G401 (cell line): ENCODE measurements at regions not wholly inside any gene's neighbourhood (a gene's known extent, or its start where the extent isn't known, plus 50 kb on each side); places are given as distances from the start of the nearest gene placed in this dataset.

Source experiments
- DNase-seq: peaks from one replicate; pipeline ENCODE4 v3.0.0-alpha.2; 2015; ENCODE audit warnings: low spot score
- in situ Hi-C: cut with HindIII; loops from 2 replicates; pipeline ENCODE4 v1.10.0; 2016; ENCODE audit warnings: low sequenced_read_pairs, mixed read lengths

- no peak for DNase-seq
- in situ Hi-C loops = no loop called here
These were observed 144.1 kb downstream of the KLF13 start for GRCh38 chr15:31470756-31471155.

DNA sequence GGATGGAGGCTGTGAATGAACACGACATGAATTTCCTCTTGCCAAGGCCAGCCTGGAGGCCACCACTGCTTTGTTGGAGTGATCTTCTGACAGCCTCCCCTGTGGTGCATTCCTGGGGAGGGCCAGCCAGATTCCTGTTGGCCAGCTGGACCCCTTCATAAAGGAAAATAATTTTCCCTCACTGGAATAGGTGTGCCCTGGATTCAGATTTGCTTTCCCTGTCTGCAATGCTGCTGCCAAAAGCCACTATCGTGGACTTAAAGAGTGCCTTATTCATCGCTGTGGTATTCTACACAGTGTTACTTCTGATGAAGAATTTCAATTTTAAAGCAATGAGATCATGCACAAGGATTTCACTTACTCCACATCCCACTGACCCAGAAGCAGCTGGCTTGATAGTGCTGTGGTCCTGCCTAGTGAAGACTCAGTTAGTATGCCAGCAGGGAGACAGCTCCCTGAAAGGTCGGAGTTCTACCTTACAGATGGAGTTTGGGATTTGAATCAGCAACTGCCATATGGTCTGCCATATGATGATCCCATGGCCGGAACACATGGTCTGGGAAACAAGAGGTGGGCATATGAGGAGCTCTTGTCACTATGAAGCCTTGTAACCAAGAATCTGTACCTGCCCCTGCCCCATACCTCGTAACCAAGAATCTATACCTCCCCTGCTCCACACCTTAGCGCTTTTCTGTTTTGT is 145.2 kb downstream of the KLF13 start:
- peak; percentile 93 for DNase-seq
- in situ Hi-C loops = no loop called here

GRCh38 chr15:31472636-31473384 is 146.2 kb downstream of the KLF13 start:
- DNase-seq = peak; percentile 64
- in situ Hi-C loops = no loop called here

DNA sequence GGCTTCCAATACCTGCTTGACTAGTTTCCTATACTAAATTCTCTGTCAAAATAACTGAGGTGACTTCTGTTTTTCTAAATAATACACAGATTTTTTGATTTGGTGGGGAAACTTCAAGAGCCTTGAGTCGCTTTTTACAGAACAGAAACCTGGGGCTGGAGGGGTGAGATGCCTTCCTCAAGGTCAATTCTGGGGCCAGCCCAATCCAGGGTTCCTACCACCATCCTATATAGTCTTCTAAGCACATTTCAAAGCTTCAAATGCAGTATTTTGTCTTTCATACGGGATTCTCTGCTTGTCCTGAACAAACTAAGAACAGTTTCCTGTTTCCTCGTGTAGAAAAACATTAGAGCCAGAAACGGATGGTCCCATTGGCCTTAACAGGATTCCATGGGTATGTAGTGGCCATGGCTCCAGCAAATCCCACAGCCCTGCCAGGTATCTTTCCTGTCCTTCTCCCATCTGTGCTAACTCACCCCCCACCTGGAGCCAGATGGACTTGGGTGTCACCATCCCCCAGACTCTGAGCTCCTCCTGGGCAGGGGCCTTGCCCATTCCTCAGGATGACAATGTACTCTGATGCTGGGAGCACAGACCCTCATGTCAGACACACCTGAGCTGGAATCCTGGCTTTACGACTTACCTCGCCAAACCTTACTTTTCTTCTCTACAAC is 146.9 kb downstream of the KLF13 start:
- DNase-seq = peak; percentile 66
- in situ Hi-C loops = no loop called here

- peak; percentile 11 for DNase-seq
- in situ Hi-C loops = no loop called here
These were observed 147.6 kb downstream of the KLF13 start for GRCh38 chr15:31474059-31474868.

DNA sequence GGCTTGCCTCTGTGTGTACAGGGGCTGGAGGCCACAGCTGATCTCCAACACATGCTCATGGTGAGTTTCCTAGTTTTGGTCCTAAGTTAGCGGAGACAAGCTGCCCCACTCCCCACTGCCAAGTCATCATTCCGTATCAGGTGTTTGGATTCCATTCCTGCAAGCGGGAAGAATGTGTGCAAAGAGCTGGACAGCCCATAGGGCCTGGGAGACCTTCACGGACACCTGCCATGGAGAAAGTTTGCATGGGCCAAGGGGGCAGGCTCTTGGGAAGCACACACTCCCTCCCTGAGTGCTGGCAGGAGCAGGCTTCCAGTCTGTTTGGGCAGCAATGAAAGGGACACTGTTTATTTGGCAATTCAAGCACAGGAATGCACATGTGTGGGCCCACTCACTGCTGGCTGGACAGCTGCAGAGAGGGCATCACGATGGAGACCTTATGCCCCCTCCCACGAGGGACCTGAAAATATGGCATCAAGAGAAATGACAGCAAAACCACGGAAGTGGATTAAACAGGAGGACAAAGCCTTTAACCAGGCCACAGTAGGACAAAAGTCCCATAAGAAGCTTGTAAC is 149.7 kb downstream of the KLF13 start:
- in situ Hi-C loops = loop anchor here (25.0 kb wide), 1 partner anchor 264 kb away; no protein-coding TSS in a partner anchor
- DNase-seq = peak; percentile 9

GRCh38 chr15:31476866-31477265 is 150.2 kb downstream of the KLF13 start:
- peak; percentile 14 for DNase-seq
- in situ Hi-C loops = loop anchor here (25.0 kb wide), 1 partner anchor 265 kb away; no protein-coding TSS in a partner anchor

DNA sequence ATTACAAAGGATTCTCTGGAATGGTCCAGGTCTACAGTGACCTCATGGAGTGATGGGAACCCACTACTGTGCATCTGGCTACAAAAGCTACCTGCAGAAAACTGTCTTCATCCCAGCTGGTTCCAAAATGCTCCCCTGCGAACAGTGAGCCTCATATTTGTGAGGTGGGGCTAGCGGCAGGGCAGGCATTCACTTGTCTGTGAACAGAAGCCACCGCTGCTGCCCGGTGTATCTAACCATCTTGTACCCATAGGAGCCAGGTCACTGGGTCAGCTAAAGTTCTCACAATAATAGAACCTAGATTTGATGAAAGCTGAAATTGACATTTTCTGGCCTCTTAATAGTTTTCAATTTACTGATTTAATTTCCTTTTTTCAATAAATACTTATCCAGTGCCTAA is 150.7 kb downstream of the KLF13 start:
- no peak for DNase-seq
- in situ Hi-C loops = loop anchor here (25.0 kb wide), 1 partner anchor 265 kb away; no protein-coding TSS in a partner anchor

DNA sequence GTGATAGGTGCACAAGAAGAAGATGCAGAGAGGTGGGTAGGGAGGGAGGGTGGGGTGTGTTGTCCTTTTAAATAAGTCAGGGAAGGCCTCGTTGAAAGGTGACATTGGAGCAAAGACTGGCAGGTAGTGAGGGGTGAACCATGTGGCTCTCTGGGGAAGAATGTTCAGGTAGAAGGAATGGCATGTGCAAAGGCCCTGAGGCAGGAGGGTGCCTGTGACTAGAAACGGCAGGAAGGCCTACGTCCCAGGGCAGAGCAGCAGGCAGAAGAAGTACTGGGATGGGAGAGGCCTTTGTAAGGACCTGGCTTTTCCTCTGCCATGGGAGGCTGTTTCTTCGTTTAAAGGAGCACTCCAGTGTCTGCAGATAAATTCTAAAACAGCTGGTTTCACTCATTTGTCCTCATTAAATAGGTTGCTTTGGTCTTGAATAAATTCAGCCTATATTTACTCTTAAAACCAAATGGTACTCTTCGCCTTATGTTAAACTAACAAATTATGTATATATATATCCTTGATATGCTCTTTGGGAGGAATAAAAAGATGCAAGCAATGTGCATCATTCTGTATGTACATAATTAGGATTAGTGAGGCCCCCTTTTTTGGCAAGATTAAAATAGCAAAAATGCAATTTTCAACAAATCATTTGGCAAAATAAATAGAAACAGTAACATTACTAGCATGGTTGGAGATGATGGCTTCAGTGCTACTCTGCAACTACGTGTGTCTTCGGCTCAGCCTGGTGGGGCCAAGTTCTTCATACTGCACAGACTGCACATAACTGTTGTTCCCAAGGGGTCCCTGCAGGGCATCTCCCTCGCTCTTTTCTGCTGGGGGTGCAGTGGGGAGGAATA is 151.4 kb downstream of the KLF13 start:
- DNase-seq = peak; percentile 43
- in situ Hi-C loops = loop anchor here (25.0 kb wide), 1 partner anchor 266 kb away; no protein-coding TSS in a partner anchor

GRCh38 chr15:31478702-31479221 is 152.1 kb downstream of the KLF13 start:
- DNase-seq = peak; percentile 52
- in situ Hi-C loops = loop anchor here (25.0 kb wide), 1 partner anchor 266 kb away; no protein-coding TSS in a partner anchor

DNA sequence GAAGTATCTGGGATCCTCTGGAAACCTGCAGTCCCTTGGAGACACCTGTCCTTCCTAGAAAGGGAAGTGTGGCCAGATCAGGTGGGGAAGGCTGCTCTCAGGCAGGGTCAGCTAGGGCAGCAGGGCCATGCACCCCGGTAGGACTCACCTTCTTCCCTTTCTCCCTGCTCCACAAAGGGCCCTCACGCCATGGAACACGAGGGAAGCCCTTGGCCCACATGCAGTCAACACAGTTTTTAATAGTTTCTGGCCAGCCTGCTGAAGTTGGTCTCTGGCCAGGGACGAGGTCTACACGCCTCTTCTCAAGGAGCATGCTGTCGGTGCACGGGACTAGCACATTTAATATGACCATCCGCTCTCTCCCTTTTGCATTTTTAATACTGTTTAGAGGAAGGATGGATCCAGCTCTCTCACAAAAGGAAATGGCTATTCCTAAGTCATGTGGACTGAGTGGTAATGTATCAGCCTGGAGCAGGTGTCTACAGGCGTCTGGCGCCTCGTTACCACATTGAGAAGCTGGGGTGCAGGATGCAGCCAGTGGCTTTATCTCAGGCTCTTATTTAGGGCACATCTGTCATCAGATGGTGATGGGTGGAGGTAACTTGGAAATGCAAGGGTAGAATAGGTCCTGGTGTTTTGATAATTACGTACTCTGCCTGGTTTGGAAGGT is 153.9 kb downstream of the KLF13 start:
- peak; percentile 74 for DNase-seq
- in situ Hi-C loops = loop anchor here (25.0 kb wide), 1 partner anchor 268 kb away; no protein-coding TSS in a partner anchor

GRCh38 chr15:31481142-31481541 is 154.5 kb downstream of the KLF13 start:
- DNase-seq = peak; percentile 30
- in situ Hi-C loops = loop anchor here (25.0 kb wide), 1 partner anchor 269 kb away; no protein-coding TSS in a partner anchor

DNA sequence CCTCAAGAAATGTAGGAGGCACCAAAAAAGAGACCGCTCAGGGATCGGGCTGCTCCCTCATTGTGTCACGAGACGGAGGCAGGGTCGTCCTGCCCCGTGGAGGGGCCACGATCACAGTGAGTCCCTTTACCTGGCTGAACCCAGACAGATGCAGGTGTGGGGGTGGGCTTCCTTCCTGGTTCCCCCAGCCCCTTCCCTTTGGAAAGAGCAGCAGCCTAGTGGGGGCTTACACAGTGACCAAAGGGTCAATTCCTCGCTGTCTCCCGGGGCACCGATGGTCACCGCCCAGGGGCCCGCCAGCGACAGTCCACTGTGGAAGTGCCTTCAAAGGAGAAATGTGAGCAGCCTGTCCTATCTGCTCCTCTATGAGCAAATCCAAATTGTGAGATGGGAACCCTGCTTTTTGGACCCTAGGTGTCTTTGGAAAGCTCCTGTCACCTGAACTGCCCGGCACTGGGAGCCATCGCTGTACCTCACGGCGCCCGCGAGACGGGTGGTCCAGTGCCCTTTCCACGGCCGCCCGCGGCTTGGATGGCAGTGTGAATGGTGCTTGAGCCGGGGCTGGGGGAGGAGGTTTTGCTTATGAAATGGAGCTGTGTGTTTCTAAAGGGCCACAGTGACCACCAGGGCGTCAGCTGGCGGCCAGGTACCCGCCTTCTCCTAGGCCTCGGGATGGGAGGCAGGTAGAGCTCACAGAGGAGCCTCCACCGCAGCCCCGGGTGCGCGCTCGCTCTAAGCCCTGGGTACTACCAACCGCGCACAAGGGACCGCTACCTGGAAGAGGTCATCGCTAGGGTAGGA is 155.7 kb downstream of the KLF13 start:
- peak; percentile 8 for DNase-seq
- in situ Hi-C loops = loop anchor here (25.0 kb wide), 1 partner anchor 270 kb away; no protein-coding TSS in a partner anchor

- DNase-seq = peak; percentile 21
- in situ Hi-C loops = loop anchor here (25.0 kb wide), 1 partner anchor 271 kb away; no protein-coding TSS in a partner anchor
These were observed 156.7 kb downstream of the KLF13 start for GRCh38 chr15:31483053-31483985.
